ENCODE measurements at regions not wholly inside any gene's neighbourhood (a gene's known extent, or its start where the extent isn't known, plus 50 kb on each side); places are given as distances from the start of the nearest gene placed in this dataset.

- H3K27me3 ChIP-seq (ENCODE audit: low read depth, low read length): no peaks in the 10 kb centered on the region
- no peaks in the 10 kb centered on the region for H3K4me1 ChIP-seq (ENCODE audit: control insufficient read depth in 1 of 2, insufficient read depth in 2 of 2, low read length in 2 of 2)
- H3K9me3 ChIP-seq (ENCODE audit: control insufficient read depth in 1 of 2, low read length in 2 of 2): peaks cover 0 to 8% of the 10 kb centered on the region in 2 donors
- no peaks in the 10 kb centered on the region for H3K36me3 ChIP-seq (ENCODE audit: control insufficient read depth in 1 of 2, insufficient read depth in 2 of 2, low read length in 2 of 2)
- H3K4me3 ChIP-seq (ENCODE audit: low read depth in 1 of 2, low read length in 2 of 2): no peak overlapping the region
- no peak overlapping the region for H3K27ac ChIP-seq (ENCODE audit: low read length)
These were observed 77.7 kb upstream of the LRRC55 start for GRCh38 chr11:57103899-57104605.

- Histone ChIP-seq H3K27ac (ENCODE audit: low read length) (no peak overlapping the region), H3K4me3 (ENCODE audit: low read depth in 1 of 2, low read length in 2 of 2) (no peak overlapping the region), H3K36me3 (ENCODE audit: control insufficient read depth in 1 of 2, insufficient read depth in 2 of 2, low read length in 2 of 2) (no peaks in the 10 kb centered on the region), H3K27me3 (ENCODE audit: low read depth, low read length) (no peaks in the 10 kb centered on the region), H3K9me3 (ENCODE audit: control insufficient read depth in 1 of 2, low read length in 2 of 2) (peaks cover 0 to 8% of the 10 kb centered on the region in 2 donors), H3K4me1 (ENCODE audit: control insufficient read depth in 1 of 2, insufficient read depth in 2 of 2, low read length in 2 of 2) (no peaks in the 10 kb centered on the region)
These were observed 72.4 kb upstream of the LRRC55 start for GRCh38 chr11:57109331-57109730.

- no peak overlapping the region for H3K4me3 ChIP-seq (ENCODE audit: low read depth in 1 of 2, low read length in 2 of 2)
- no peak overlapping the region for H3K27ac ChIP-seq (ENCODE audit: low read length)
- H3K27me3 ChIP-seq (ENCODE audit: low read depth, low read length): no peaks in the 10 kb centered on the region
- no peaks in the 10 kb centered on the region for H3K4me1 ChIP-seq (ENCODE audit: control insufficient read depth in 1 of 2, insufficient read depth in 2 of 2, low read length in 2 of 2)
- peaks cover 0 to 8% of the 10 kb centered on the region in 2 donors for H3K9me3 ChIP-seq (ENCODE audit: control insufficient read depth in 1 of 2, low read length in 2 of 2)
- H3K36me3 ChIP-seq (ENCODE audit: control insufficient read depth in 1 of 2, insufficient read depth in 2 of 2, low read length in 2 of 2): no peaks in the 10 kb centered on the region
These were observed 70.1 kb upstream of the LRRC55 start for GRCh38 chr11:57111619-57112018.

GRCh38 chr11:57116654-57117053 lies 65.1 kb upstream of the LRRC55 start:
- H3K9me3 ChIP-seq (ENCODE audit: control insufficient read depth in 1 of 2, low read length in 2 of 2): no peaks in the 10 kb centered on the region
- H3K4me1 ChIP-seq (ENCODE audit: control insufficient read depth in 1 of 2, insufficient read depth in 2 of 2, low read length in 2 of 2): no peaks in the 10 kb centered on the region
- H3K4me3 ChIP-seq (ENCODE audit: low read depth in 1 of 2, low read length in 2 of 2): no peak overlapping the region
- no peak overlapping the region for H3K27ac ChIP-seq (ENCODE audit: low read length)
- H3K27me3 ChIP-seq (ENCODE audit: low read depth, low read length): no peaks in the 10 kb centered on the region
- H3K36me3 ChIP-seq (ENCODE audit: control insufficient read depth in 1 of 2, insufficient read depth in 2 of 2, low read length in 2 of 2): no peaks in the 10 kb centered on the region

GRCh38 chr11:57120192-57120965 lies 61.4 kb upstream of the LRRC55 start:
- Histone ChIP-seq H3K4me3 (ENCODE audit: low read depth in 1 of 2, low read length in 2 of 2) (no peak overlapping the region), H3K36me3 (ENCODE audit: control insufficient read depth in 1 of 2, insufficient read depth in 2 of 2, low read length in 2 of 2) (no peaks in the 10 kb centered on the region), H3K27me3 (ENCODE audit: low read depth, low read length) (no peaks in the 10 kb centered on the region), H3K4me1 (ENCODE audit: control insufficient read depth in 1 of 2, insufficient read depth in 2 of 2, low read length in 2 of 2) (no peaks in the 10 kb centered on the region), H3K27ac (ENCODE audit: low read length) (no peak overlapping the region), H3K9me3 (ENCODE audit: control insufficient read depth in 1 of 2, low read length in 2 of 2) (no peaks in the 10 kb centered on the region)

GRCh38 chr11:57121996-57122395 lies 59.8 kb upstream of the LRRC55 start:
- H3K27ac ChIP-seq (ENCODE audit: low read length): no peak overlapping the region
- no peak overlapping the region for H3K4me3 ChIP-seq (ENCODE audit: low read depth in 1 of 2, low read length in 2 of 2)
- H3K4me1 ChIP-seq (ENCODE audit: control insufficient read depth in 1 of 2, insufficient read depth in 2 of 2, low read length in 2 of 2): no peaks in the 10 kb centered on the region
- H3K36me3 ChIP-seq (ENCODE audit: control insufficient read depth in 1 of 2, insufficient read depth in 2 of 2, low read length in 2 of 2): no peaks in the 10 kb centered on the region
- no peaks in the 10 kb centered on the region for H3K9me3 ChIP-seq (ENCODE audit: control insufficient read depth in 1 of 2, low read length in 2 of 2)
- H3K27me3 ChIP-seq (ENCODE audit: low read depth, low read length): no peaks in the 10 kb centered on the region

- no peak overlapping the region for H3K4me3 ChIP-seq (ENCODE audit: low read depth in 1 of 2, low read length in 2 of 2)
- no peaks in the 10 kb centered on the region for H3K36me3 ChIP-seq (ENCODE audit: control insufficient read depth in 1 of 2, insufficient read depth in 2 of 2, low read length in 2 of 2)
- no peaks in the 10 kb centered on the region for H3K4me1 ChIP-seq (ENCODE audit: control insufficient read depth in 1 of 2, insufficient read depth in 2 of 2, low read length in 2 of 2)
- H3K27ac ChIP-seq (ENCODE audit: low read length): no peak overlapping the region
- H3K9me3 ChIP-seq (ENCODE audit: control insufficient read depth in 1 of 2, low read length in 2 of 2): no peaks in the 10 kb centered on the region
- no peaks in the 10 kb centered on the region for H3K27me3 ChIP-seq (ENCODE audit: low read depth, low read length)
These were observed 58.2 kb upstream of the LRRC55 start for GRCh38 chr11:57123590-57123989.

- no peak overlapping the region for H3K27ac ChIP-seq (ENCODE audit: low read length)
- H3K4me1 ChIP-seq (ENCODE audit: control insufficient read depth in 1 of 2, insufficient read depth in 2 of 2, low read length in 2 of 2): no peaks in the 10 kb centered on the region
- no peaks in the 10 kb centered on the region for H3K27me3 ChIP-seq (ENCODE audit: low read depth, low read length)
- no peak overlapping the region for H3K4me3 ChIP-seq (ENCODE audit: low read depth in 1 of 2, low read length in 2 of 2)
- H3K36me3 ChIP-seq (ENCODE audit: control insufficient read depth in 1 of 2, insufficient read depth in 2 of 2, low read length in 2 of 2): no peaks in the 10 kb centered on the region
- no peaks in the 10 kb centered on the region for H3K9me3 ChIP-seq (ENCODE audit: control insufficient read depth in 1 of 2, low read length in 2 of 2)
These were observed 57.2 kb upstream of the LRRC55 start for GRCh38 chr11:57124505-57124904.

GRCh38 chr11:57124917-57125316 lies 56.8 kb upstream of the LRRC55 start:
- no peaks in the 10 kb centered on the region for H3K36me3 ChIP-seq (ENCODE audit: control insufficient read depth in 1 of 2, insufficient read depth in 2 of 2, low read length in 2 of 2)
- H3K27ac ChIP-seq (ENCODE audit: low read length): no peak overlapping the region
- H3K27me3 ChIP-seq (ENCODE audit: low read depth, low read length): no peaks in the 10 kb centered on the region
- H3K4me3 ChIP-seq (ENCODE audit: low read depth in 1 of 2, low read length in 2 of 2): no peak overlapping the region
- H3K4me1 ChIP-seq (ENCODE audit: control insufficient read depth in 1 of 2, insufficient read depth in 2 of 2, low read length in 2 of 2): no peaks in the 10 kb centered on the region
- H3K9me3 ChIP-seq (ENCODE audit: control insufficient read depth in 1 of 2, low read length in 2 of 2): no peaks in the 10 kb centered on the region

GRCh38 chr11:57126766-57127400 lies 54.9 kb upstream of the LRRC55 start:
- no peaks in the 10 kb centered on the region for H3K9me3 ChIP-seq (ENCODE audit: control insufficient read depth in 1 of 2, low read length in 2 of 2)
- no peaks in the 10 kb centered on the region for H3K4me1 ChIP-seq (ENCODE audit: control insufficient read depth in 1 of 2, insufficient read depth in 2 of 2, low read length in 2 of 2)
- H3K36me3 ChIP-seq (ENCODE audit: control insufficient read depth in 1 of 2, insufficient read depth in 2 of 2, low read length in 2 of 2): no peaks in the 10 kb centered on the region
- no peak overlapping the region for H3K4me3 ChIP-seq (ENCODE audit: low read depth in 1 of 2, low read length in 2 of 2)
- no peak overlapping the region for H3K27ac ChIP-seq (ENCODE audit: low read length)
- no peaks in the 10 kb centered on the region for H3K27me3 ChIP-seq (ENCODE audit: low read depth, low read length)

GRCh38 chr11:57131080-57131790 lies 50.5 kb upstream of the LRRC55 start:
- Histone ChIP-seq H3K4me1 (ENCODE audit: control insufficient read depth in 1 of 2, insufficient read depth in 2 of 2, low read length in 2 of 2) (no peaks in the 10 kb centered on the region), H3K27ac (ENCODE audit: low read length) (no peak overlapping the region), H3K36me3 (ENCODE audit: control insufficient read depth in 1 of 2, insufficient read depth in 2 of 2, low read length in 2 of 2) (no peaks in the 10 kb centered on the region), H3K9me3 (ENCODE audit: control insufficient read depth in 1 of 2, low read length in 2 of 2) (no peaks in the 10 kb centered on the region), H3K4me3 (ENCODE audit: low read depth in 1 of 2, low read length in 2 of 2) (no peak overlapping the region), H3K27me3 (ENCODE audit: low read depth, low read length) (no peaks in the 10 kb centered on the region)
